H1 (cell line): ENCODE measurements at regions not wholly inside any gene's neighbourhood (a gene's known extent, or its start where the extent isn't known, plus 50 kb on each side); places are given as distances from the start of the nearest gene placed in this dataset.
A peak's percentile ranks its signal among the peaks of the same experiment; 100 is the strongest.

Source experiments
- CTCF ChIA-PET: fragments of 300-600 bp; sonication (Branson Sonifier 250); formaldehyde crosslinking; loops from one replicate; lab custom pipeline; 2021; ENCODE audit not compliant: partially characterized antibody; lab: Charles Lee
- POLR2A ChIA-PET: fragments of 300-600 bp; sonication (Branson Sonifier 250); formaldehyde crosslinking; loops from one replicate; lab custom pipeline; 2021; ENCODE audit warnings: inconsistent platforms; ENCODE audit not compliant: partially characterized antibody; lab: Charles Lee
- DNase-seq, 2 experiments: peaks; one replicate each; pipeline versions ENCODE4 v3.0.0 to v3.0.0-alpha.2; 2010 to 2022; ENCODE audit warnings: low spot score in 2 of 2, low read depth in 1 of 2, mixed read lengths in 1 of 2
- FAIRE-seq: peaks from 2 replicates; lab custom pipeline; 2011; peaks lifted over from hg19 to GRCh38; lab: Jason Lieb, UNC
- H2AFZ ChIP-seq: 2 replicates; pipeline ENCODE4 v1.8.1; 2012; ENCODE audit warnings: low read length, inconsistent platforms
- H2AK5ac ChIP-seq: 2 replicates; pipeline ENCODE4 v1.6.1; 2013; ENCODE audit warnings: low read depth, low read length
- H2BK120ac ChIP-seq: replicated peaks from 2 replicates; pipeline ENCODE3; 2013; ENCODE audit warnings: low read depth, low read length, inconsistent platforms
- H2BK12ac ChIP-seq: 2 replicates; pipeline ENCODE4 v1.6.1; 2013; ENCODE audit warnings: low read depth, low read length
- H2BK15ac ChIP-seq: 2 replicates; pipeline ENCODE4 v1.6.1; 2013; ENCODE audit warnings: low read length
- H2BK20ac ChIP-seq: 2 replicates; pipeline ENCODE4 v1.6.1; 2013; ENCODE audit warnings: low read length
- H2BK5ac ChIP-seq: 2 replicates; pipeline ENCODE4 v1.6.1; 2013; ENCODE audit warnings: low read depth, low read length
- H3K14ac ChIP-seq: 2 replicates; pipeline ENCODE4 v1.6.1; 2013; ENCODE audit warnings: inconsistent platforms; ENCODE audit not compliant: insufficient read length
- H3K18ac ChIP-seq: 2 replicates; pipeline ENCODE4 v1.6.1; 2013; ENCODE audit warnings: low read length; ENCODE audit errors: extremely low read depth
- H3K23ac ChIP-seq: 2 replicates; pipeline ENCODE4 v1.6.1; 2013; ENCODE audit warnings: inconsistent platforms; ENCODE audit not compliant: insufficient read length
- H3K23me2 ChIP-seq: 2 replicates; pipeline ENCODE4 v1.6.1; 2013; ENCODE audit warnings: low read depth, low read length
- H3K27ac ChIP-seq: 2 replicates; pipeline ENCODE4 v1.6.1; 2011; ENCODE audit warnings: low read depth, low read length, inconsistent platforms
- H3K27me3 ChIP-seq, 4 experiments: replicated peaks in 1 of 4; 1 replicate in 1 of 4; 2 replicates in 3 of 4; pipeline versions ENCODE4 v1.6.1 to v1.8.1; 2011 to 2013; ENCODE audit warnings: low read length in 3 of 4, mild to moderate bottlenecking in 3 of 4, inconsistent platforms in 2 of 4, mixed read lengths in 2 of 4, moderate library complexity in 1 of 4; ENCODE audit not compliant: control insufficient read depth in 3 of 4, insufficient read depth in 3 of 4; ENCODE audit errors: extremely low read depth in 1 of 4
- H3K36me3 ChIP-seq, 4 experiments: 2 replicates each; pipeline versions ENCODE4 v1.6.1 to v1.8.1; 2011 to 2013; ENCODE audit warnings: mild to moderate bottlenecking in 4 of 4, low read length in 3 of 4, moderate library complexity in 2 of 4, control low read depth in 1 of 4, inconsistent platforms in 1 of 4; ENCODE audit not compliant: insufficient read depth in 4 of 4, control insufficient read depth in 2 of 4
- H3K4ac ChIP-seq: replicated peaks from 2 replicates; pipeline ENCODE3; 2013; ENCODE audit warnings: low read length, low read depth, mixed read lengths, inconsistent platforms; ENCODE audit not compliant: insufficient read length
- H3K4me1 ChIP-seq, 4 experiments: replicated peaks in 1 of 4; 1 replicate in 1 of 4; 2 replicates in 3 of 4; pipeline versions ENCODE4 v1.6.1 to v1.8.1; 2011 to 2013; ENCODE audit warnings: low read length in 3 of 4, inconsistent platforms in 2 of 4, mixed read lengths in 1 of 4; ENCODE audit not compliant: insufficient read depth in 4 of 4, control insufficient read depth in 3 of 4
- H3K4me2 ChIP-seq, 2 experiments: 2 replicates each; pipeline versions ENCODE4 v1.6.1 to v1.8.1; 2011 to 2013; ENCODE audit warnings: low read depth in 2 of 2, low read length in 2 of 2, control low read depth in 1 of 2, inconsistent platforms in 1 of 2, mild to moderate bottlenecking in 1 of 2; ENCODE audit not compliant: insufficient read depth in 1 of 2
- H3K4me3 ChIP-seq, 4 experiments: fragments of 200-600, 300-600 bp in 1 of 4; sonication (generic), shearing (Covaris generic), sonication (Bioruptor Twin) in 1 of 4; 2 replicates each; pipeline versions ENCODE4 v1.5.1 to v1.8.1; 2011 to 2016; ENCODE audit warnings: low read length in 4 of 4, low read depth in 3 of 4, control low read depth in 2 of 4, inconsistent platforms in 2 of 4, mild to moderate bottlenecking in 2 of 4, mixed read lengths in 1 of 4, moderate library complexity in 1 of 4; ENCODE audit not compliant: insufficient read depth in 2 of 4; ENCODE audit errors: extremely low read depth in 1 of 4
- H3K56ac ChIP-seq: replicated peaks from 2 replicates; pipeline ENCODE3; 2013; ENCODE audit warnings: low read depth, mild to moderate bottlenecking, mixed read lengths, low read length, inconsistent platforms; ENCODE audit not compliant: insufficient read length
- H3K79me1 ChIP-seq: 2 replicates; pipeline ENCODE4 v1.6.1; 2013; ENCODE audit warnings: low read depth, low read length, control low read depth
- H3K79me2 ChIP-seq, 2 experiments: 2 replicates each; pipeline versions ENCODE4 v1.6.1 to v1.8.1; 2012 to 2013; ENCODE audit warnings: low read length in 2 of 2, mild to moderate bottlenecking in 2 of 2, inconsistent platforms in 1 of 2; ENCODE audit not compliant: insufficient read depth in 2 of 2, control insufficient read depth in 1 of 2
- H3K9ac ChIP-seq, 4 experiments: replicated peaks in 1 of 4; 1 replicate in 1 of 4; 2 replicates in 3 of 4; pipeline versions ENCODE4 v1.6.1 to v1.8.1; 2011 to 2013; ENCODE audit warnings: low read depth in 3 of 4, low read length in 3 of 4, control low read depth in 2 of 4, mild to moderate bottlenecking in 2 of 4, moderate library complexity in 2 of 4, inconsistent platforms in 1 of 4; ENCODE audit errors: extremely low read depth in 1 of 4
- H3K9me3 ChIP-seq, 2 experiments: 2 replicates each; pipeline versions ENCODE4 v1.6.1 to v1.8.1; 2012 to 2013; ENCODE audit warnings: mild to moderate bottlenecking in 2 of 2, moderate library complexity in 2 of 2, control low read depth in 1 of 2, inconsistent platforms in 1 of 2, low read depth in 1 of 2, low read length in 1 of 2, mixed read lengths in 1 of 2; ENCODE audit not compliant: insufficient read depth in 2 of 2
- H4K20me1 ChIP-seq, 2 experiments: replicated peaks in 1 of 2; 2 replicates each; pipeline versions ENCODE3 to v1.8.1; 2011 to 2013; ENCODE audit warnings: inconsistent platforms in 2 of 2, low read length in 2 of 2, mild to moderate bottlenecking in 1 of 2; ENCODE audit not compliant: insufficient read depth in 2 of 2, control insufficient read depth in 1 of 2
- H4K5ac ChIP-seq: 2 replicates; pipeline ENCODE4 v1.6.1; 2013; ENCODE audit warnings: low read length, low read depth, mixed read lengths, inconsistent platforms; ENCODE audit not compliant: insufficient read length
- H4K8ac ChIP-seq: 2 replicates; pipeline ENCODE4 v1.8.0; 2013; ENCODE audit warnings: mild to moderate bottlenecking, moderate library complexity, low read length, inconsistent platforms; ENCODE audit not compliant: insufficient read depth; ENCODE audit errors: extremely low read depth
- H4K91ac ChIP-seq: replicated peaks from 2 replicates; pipeline ENCODE3; 2013; ENCODE audit warnings: low read length, mixed read lengths, inconsistent platforms; ENCODE audit not compliant: insufficient read length
- EGR1 ChIP-seq: IDR thresholded peaks from 2 replicates; pipeline ENCODE4 v1.6.1; 2011; ENCODE audit warnings: low read depth, low read length, borderline replicate concordance
- MAFK ChIP-seq: IDR thresholded peaks from 2 replicates; pipeline ENCODE4 v1.6.1; 2012; ENCODE audit warnings: low read depth, mild to moderate bottlenecking, improper control_type of control experiment, low read length
- WGBS, 2 experiments: shearing (Covaris generic) in 1 of 2; methylation state at CpG; one replicate each; pipeline versions ENCODE4 v1.1.6 to v1.1.7; 2013 to 2015; ENCODE audit warnings: low lambda C conversion rate in 2 of 2, mixed read lengths in 2 of 2, inconsistent platforms in 1 of 2, low coverage in 1 of 2, missing lambda C conversion rate in 1 of 2; ENCODE audit not compliant: insufficient replicate concordance in 2 of 2, insufficient coverage in 1 of 2, insufficient read length in 1 of 2; ENCODE audit errors: extremely low coverage in 1 of 2, missing lambda C conversion rate in 1 of 2; 5-methylcytosine and 5-hydroxymethylcytosine counted together
- TF ChIP-seq, protein P1 (sequence below): IDR thresholded peaks from 2 replicates; pipeline ENCODE4 v1.6.1; 2011; ENCODE audit warnings: low read length, improper control_type of control experiment

GRCh38 chr3:15899388-15899787 is 101.6 kb upstream of the ANKRD28 start:
- no peak overlapping the region for H3K14ac ChIP-seq
- no peak overlapping the region for H3K27ac ChIP-seq
- ChIA-PET CTCF (interaction anchor here (0.7 to 0.9 kb wide), 2 partner anchors 16 to 18 kb away, joined by 3 to 6 read pairs; no protein-coding TSS in a partner anchor), POLR2A (interaction anchor here (1.0 to 1.4 kb wide), 2 partner anchors 17 to 298 kb away, joined by 3 read pairs; partner anchors contain the start of genes BTD and HACL1)
- no peak overlapping the region for H2BK20ac ChIP-seq
- no peaks in the 10 kb centered on the region for H3K9me3 ChIP-seq
- H2AFZ ChIP-seq = 0 out of 2 replicates have a peak overlapping the region, but pooled peaks have one; percentile 6
- H2BK5ac ChIP-seq = no peak overlapping the region
- FAIRE-seq (no peak), DNase-seq (no peak)
- H3K9ac ChIP-seq = no peak overlapping the region
- no peak overlapping the region for H3K18ac ChIP-seq
- peaks cover 0 to 2% (median under 1%) of the 10 kb centered on the region in 4 experiments; a peak in 2 of 7 replicates for H3K4me1 ChIP-seq
- H2BK12ac ChIP-seq = no peak overlapping the region
- no peak overlapping the region for H4K5ac ChIP-seq
- TF ChIP-seq MAFK (0 out of 2 replicates have a peak, but pooled peaks have one; percentile 4), EGR1 (no peak)
- TF ChIP-seq, protein P1, sequence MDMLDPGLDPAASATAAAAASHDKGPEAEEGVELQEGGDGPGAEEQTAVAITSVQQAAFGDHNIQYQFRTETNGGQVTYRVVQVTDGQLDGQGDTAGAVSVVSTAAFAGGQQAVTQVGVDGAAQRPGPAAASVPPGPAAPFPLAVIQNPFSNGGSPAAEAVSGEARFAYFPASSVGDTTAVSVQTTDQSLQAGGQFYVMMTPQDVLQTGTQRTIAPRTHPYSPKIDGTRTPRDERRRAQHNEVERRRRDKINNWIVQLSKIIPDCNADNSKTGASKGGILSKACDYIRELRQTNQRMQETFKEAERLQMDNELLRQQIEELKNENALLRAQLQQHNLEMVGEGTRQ = peak; percentile 51; the same call in 1 of the 2 replicates
- H3K4me3 ChIP-seq = no peak overlapping the region
- H2AK5ac ChIP-seq = no peak overlapping the region
- H4K20me1 ChIP-seq = no peaks in the 10 kb centered on the region
- 79% methylated on average over 2 of the region's 2 CpGs; no CpG with 5 or more reads in 1 of the 2 experiments for WGBS, 2 experiments
- H4K91ac ChIP-seq = no peak overlapping the region
- no peak overlapping the region for H3K56ac ChIP-seq
- H2BK120ac ChIP-seq = no peak overlapping the region
- H3K23me2 ChIP-seq = no peaks in the 10 kb centered on the region
- no peak overlapping the region for H3K4ac ChIP-seq
- no peak overlapping the region for H4K8ac ChIP-seq
- H3K27me3 ChIP-seq = peaks cover 0 to 1% (median 0%) of the 10 kb centered on the region in 4 experiments; a peak in 1 of 7 replicates
- H3K23ac ChIP-seq = no peak overlapping the region
- no peaks in the 10 kb centered on the region for H3K79me1 ChIP-seq
- H2BK15ac ChIP-seq = no peak overlapping the region
- no peaks in the 10 kb centered on the region for H3K79me2 ChIP-seq
- no peak overlapping the region for H3K4me2 ChIP-seq
- H3K36me3 ChIP-seq = no peaks in the 10 kb centered on the region
